ENCODE measurements at regions not wholly inside any gene's neighbourhood (a gene's known extent, or its start where the extent isn't known, plus 50 kb on each side); places are given as distances from the start of the nearest gene placed in this dataset.

GRCh38 chr20:41694796-41695195, 76.6 kb upstream of the CHD6 start:
- TF ChIP-seq EZH2 (IDR thresholded peaks at IDR 0.05; ENCODE audit: insufficient read depth, poor library complexity, severe bottlenecking) = no peak
- no peak for TF ChIP-seq EZH2phosphoT487 (IDR thresholded peaks at IDR 0.05; ENCODE audit: insufficient read depth, low read depth)
